ENCODE measurements at regions not wholly inside any gene's neighbourhood (a gene's known extent, or its start where the extent isn't known, plus 50 kb on each side); places are given as distances from the start of the nearest gene placed in this dataset.

DNA sequence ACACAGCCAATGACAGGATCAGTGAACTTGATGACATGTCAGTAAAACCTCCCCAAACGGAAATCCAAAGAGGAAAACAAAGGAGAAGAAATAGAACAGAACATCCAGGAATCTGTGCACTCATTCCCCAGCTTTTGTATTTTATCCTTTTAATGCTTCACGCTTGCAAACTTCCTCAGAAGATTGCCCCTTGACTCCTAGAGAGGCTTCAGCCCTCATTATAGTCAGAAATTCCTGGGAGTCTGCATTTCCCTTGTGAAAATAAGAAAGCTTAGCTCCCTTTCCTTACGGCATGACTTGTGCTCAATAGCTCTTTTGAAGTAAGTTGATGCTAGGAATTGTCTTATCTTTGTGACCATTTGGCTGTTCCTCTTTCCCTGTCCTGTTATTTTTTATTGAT is 313.6 kb upstream of the OPRM1 start:
- Mint-ChIP-seq H3K27me3 (no peaks in the 10 kb centered on the region), H3K4me1 (no peaks in the 10 kb centered on the region), H3K4me3 (no peak overlapping the region), H3K9me3 (peaks cover 4% of the 10 kb centered on the region), H3K27ac (no peak overlapping the region), H3K36me3 (ENCODE audit: low read depth) (no peaks in the 10 kb centered on the region)
- CTCF ChIA-PET, result no interaction called here
- POLR2A ChIA-PET, result no interaction called here
- ATAC-seq (ENCODE audit: low read depth) (no peak), DNase-seq (no peak)
- TF ChIP-seq, protein P1, sequence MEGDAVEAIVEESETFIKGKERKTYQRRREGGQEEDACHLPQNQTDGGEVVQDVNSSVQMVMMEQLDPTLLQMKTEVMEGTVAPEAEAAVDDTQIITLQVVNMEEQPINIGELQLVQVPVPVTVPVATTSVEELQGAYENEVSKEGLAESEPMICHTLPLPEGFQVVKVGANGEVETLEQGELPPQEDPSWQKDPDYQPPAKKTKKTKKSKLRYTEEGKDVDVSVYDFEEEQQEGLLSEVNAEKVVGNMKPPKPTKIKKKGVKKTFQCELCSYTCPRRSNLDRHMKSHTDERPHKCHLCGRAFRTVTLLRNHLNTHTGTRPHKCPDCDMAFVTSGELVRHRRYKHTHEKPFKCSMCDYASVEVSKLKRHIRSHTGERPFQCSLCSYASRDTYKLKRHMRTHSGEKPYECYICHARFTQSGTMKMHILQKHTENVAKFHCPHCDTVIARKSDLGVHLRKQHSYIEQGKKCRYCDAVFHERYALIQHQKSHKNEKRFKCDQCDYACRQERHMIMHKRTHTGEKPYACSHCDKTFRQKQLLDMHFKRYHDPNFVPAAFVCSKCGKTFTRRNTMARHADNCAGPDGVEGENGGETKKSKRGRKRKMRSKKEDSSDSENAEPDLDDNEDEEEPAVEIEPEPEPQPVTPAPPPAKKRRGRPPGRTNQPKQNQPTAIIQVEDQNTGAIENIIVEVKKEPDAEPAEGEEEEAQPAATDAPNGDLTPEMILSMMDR (IDR thresholded peaks at IDR 0.05), result no peak
- intact Hi-C loops (cut with micrococcal nuclease), result no loop called here

DNA sequence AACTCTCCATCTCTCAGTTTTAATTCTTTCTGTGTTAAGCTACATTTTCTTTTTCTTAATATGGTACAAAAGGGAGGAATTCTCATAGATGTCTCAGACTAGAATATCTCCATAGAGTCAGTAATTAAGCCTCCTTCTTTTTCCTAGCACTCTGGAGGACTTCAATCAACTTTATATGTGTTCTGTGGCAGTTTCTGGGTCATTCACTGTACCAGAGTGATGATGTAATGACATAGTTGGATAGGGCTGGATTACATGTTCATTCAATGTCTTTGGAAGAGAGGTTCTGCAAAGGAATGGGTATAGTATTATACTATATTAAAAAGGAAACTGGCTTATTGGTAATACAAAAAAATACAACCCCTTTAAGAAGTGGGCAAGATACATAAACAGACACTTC is 318.3 kb upstream of the OPRM1 start:
- H3K9me3 Mint-ChIP-seq, result peaks cover 4% of the 10 kb centered on the region
- ATAC-seq (ENCODE audit: low read depth) (no peak), DNase-seq (no peak)
- no peaks in the 10 kb centered on the region for H3K27me3 Mint-ChIP-seq
- CTCF ChIA-PET, result no interaction called here
- TF ChIP-seq, protein P1 (IDR thresholded peaks at IDR 0.05), result no peak
- no peak overlapping the region for H3K4me3 Mint-ChIP-seq
- POLR2A ChIA-PET, result no interaction called here
- no peaks in the 10 kb centered on the region for H3K36me3 Mint-ChIP-seq (ENCODE audit: low read depth)
- intact Hi-C loops (cut with micrococcal nuclease), result no loop called here
- no peak overlapping the region for H3K27ac Mint-ChIP-seq
- H3K4me1 Mint-ChIP-seq, result no peaks in the 10 kb centered on the region

DNA sequence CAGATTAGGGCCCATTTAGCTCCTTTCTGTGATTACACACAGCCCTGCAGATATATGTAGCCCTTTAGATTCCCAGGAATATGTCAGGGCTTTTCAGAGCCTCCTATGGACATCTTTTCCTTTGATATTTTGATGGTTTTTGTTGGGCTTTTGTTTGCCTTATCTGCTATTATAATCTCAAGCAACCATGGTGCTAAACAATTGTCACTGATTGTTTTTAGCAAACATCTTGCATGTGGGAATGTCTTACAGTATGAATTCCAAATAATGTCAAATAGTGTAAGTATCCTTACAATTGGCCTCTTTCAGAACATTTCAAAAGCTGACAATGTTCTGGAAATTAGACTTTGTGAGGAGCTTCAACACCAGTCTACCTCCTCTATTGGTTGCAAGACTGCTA is 333.6 kb upstream of the OPRM1 start:
- H3K36me3 Mint-ChIP-seq (ENCODE audit: low read depth), result no peaks in the 10 kb centered on the region
- CTCF ChIA-PET, result no interaction called here
- TF ChIP-seq, protein P1 (IDR thresholded peaks at IDR 0.05), result no peak
- no peaks in the 10 kb centered on the region for H3K27me3 Mint-ChIP-seq
- intact Hi-C loops (cut with micrococcal nuclease), result no loop called here
- H3K4me3 Mint-ChIP-seq, result no peak overlapping the region
- ATAC-seq (ENCODE audit: low read depth), result no peak
- POLR2A ChIA-PET, result no interaction called here
- H3K27ac Mint-ChIP-seq, result no peak overlapping the region
- H3K9me3 Mint-ChIP-seq, result peaks cover 19% of the 10 kb centered on the region
- no peaks in the 10 kb centered on the region for H3K4me1 Mint-ChIP-seq
- DNase-seq, result no peak

DNA sequence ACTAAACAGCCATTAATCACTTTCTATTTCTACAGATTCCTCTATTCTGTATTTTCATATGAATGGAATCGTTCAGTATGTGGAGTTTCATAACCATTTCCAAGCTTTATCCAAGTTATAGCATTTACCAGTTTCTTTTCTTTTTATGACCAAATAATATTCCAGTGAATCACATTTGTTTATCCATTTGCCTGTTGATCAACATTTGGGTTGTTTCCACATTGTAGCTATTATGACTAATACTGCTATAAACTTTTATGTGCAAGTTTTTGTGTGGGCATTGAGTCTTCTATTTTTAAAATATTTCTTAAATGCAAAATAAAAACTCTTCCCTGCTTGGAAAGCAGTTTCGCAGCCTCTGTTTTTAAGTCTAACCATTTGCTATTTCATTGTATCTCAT is 336.4 kb upstream of the OPRM1 start:
- intact Hi-C loops (cut with micrococcal nuclease), result no loop called here
- ChIA-PET POLR2A (no interaction called here), CTCF (no interaction called here)
- Mint-ChIP-seq H3K4me1 (no peaks in the 10 kb centered on the region), H3K9me3 (peaks cover 16% of the 10 kb centered on the region), H3K36me3 (ENCODE audit: low read depth) (no peaks in the 10 kb centered on the region), H3K4me3 (no peak overlapping the region), H3K27ac (no peak overlapping the region), H3K27me3 (no peaks in the 10 kb centered on the region)
- TF ChIP-seq, protein P1 (IDR thresholded peaks at IDR 0.05), result no peak
- ATAC-seq (ENCODE audit: low read depth) (no peak), DNase-seq (no peak)

DNA sequence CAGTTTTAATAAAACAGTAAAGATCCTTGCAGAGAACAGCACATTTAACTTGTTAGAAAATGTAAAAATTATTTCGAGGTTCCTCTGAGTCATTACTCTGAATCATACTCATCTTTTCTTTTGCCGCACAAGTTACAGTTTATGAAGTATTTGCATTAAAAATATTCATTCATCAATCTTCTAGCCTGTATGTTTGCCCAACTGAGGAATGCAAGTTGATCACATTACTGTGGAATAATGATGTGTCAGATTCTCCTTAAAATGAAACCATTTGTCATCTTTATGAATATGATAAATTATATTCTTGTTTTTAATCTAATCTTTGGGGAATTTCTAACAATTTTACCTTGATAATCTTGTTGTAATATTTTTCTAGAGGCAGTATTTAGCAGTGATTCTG is 340.4 kb upstream of the OPRM1 start:
- Mint-ChIP-seq H3K27me3 (no peaks in the 10 kb centered on the region), H3K36me3 (ENCODE audit: low read depth) (no peaks in the 10 kb centered on the region), H3K27ac (no peak overlapping the region), H3K9me3 (peaks cover 5% of the 10 kb centered on the region), H3K4me3 (no peak overlapping the region), H3K4me1 (no peaks in the 10 kb centered on the region)
- ChIA-PET POLR2A (no interaction called here), CTCF (no interaction called here)
- intact Hi-C loops (cut with micrococcal nuclease), result no loop called here
- TF ChIP-seq, protein P1 (IDR thresholded peaks at IDR 0.05), result no peak
- ATAC-seq (ENCODE audit: low read depth), result no peak
- no peak for DNase-seq
